DMS53 treated with DMSO at 0.1 percent for 48 hours (cell line): ENCODE measurements at regions not wholly inside any gene's neighbourhood (a gene's known extent, or its start where the extent isn't known, plus 50 kb on each side); places are given as distances from the start of the nearest gene placed in this dataset.

Experiments
- DNase-seq: peaks from one replicate; lab custom pipeline; 2025; ENCODE audit not compliant: unreplicated experiment; lab: John Stamatoyannopoulos, UW

DNA sequence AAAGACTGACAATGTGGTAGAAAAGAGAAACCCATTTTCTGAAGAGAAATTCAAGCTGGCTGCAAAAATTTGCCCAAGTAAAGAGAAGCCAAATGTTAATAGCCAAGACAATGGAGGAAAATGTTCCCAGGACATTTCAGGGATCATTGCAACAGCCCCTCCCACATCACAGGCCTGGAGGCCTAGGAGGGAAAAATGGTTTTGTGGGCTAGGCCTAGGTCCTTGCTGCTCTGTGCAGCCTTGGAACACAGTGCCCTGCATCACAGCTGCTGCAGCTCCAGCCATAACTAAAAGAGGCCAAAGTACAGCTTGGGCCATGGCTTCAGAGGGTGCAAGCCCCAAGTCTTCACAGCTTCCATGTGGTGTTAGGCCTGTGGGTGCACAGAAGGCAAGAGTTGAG, 332.4 kb upstream of the LRIG3 start:
- DNase-seq: no peak

DNA sequence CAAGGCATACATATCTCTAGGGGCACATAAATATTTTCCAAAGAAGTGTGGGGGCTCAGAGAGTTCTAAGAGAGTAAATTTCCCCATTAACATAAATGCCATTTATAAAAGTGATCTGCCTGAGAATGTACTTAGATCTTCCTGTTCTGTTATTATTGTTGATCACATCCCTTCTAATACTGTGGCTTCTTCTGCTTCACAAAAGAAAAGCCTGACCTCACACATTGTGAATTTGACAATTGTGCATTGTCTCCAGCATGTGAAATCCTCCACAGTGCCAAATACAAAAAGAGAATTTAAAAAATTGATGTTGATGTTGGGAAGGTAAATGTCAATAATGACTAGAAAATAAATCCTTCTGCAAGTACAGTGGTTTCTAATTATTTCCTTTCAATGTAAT, 330.5 kb upstream of the LRIG3 start:
- DNase-seq: no peak

DNA sequence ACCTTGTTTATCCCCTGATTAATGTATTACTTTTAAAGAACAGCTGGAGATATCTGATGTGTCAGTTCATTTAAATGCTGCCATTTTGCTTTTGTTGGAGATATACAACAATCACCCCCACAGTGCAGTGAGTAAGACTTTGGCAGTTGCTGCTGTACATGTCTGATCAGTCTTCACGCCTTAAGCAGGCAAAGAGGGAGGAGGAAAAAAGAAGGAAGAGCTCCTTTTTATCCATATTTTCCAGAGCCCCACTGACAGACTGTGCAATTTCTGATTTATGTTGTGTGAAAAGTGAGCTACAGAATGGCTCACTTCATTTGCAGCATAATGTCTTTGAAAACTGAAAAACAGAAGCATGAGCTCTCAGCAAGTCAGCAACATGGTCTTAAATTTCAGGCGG, 319.7 kb upstream of the LRIG3 start:
- no peak for DNase-seq

GRCh38 chr12:59234391-59234790, 314.1 kb upstream of the LRIG3 start:
- no peak for DNase-seq

- no peak for DNase-seq
These were observed 310.0 kb upstream of the LRIG3 start for GRCh38 chr12:59230334-59230733.

DNA sequence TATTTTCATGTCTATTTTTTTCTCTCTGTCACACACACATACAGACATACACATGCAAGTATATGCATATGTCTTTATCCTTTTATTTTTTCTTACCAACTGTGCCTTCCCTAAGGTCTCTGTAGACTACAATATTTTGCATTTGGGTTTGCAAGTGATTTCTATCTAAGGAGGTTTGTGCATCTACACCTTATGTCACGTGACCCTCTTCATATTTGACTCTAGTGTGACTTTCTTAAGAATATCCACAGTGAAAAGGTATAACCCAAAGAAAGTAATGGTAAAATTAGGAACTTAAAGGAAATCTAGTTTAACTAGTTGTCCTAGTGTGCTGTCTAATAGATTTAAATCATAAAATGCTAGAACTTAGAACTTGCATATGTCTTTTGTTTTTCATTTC, 298.8 kb upstream of the LRIG3 start:
- no peak for DNase-seq

GRCh38 chr12:59196989-59197388, 276.7 kb upstream of the LRIG3 start:
- no peak for DNase-seq

DNA sequence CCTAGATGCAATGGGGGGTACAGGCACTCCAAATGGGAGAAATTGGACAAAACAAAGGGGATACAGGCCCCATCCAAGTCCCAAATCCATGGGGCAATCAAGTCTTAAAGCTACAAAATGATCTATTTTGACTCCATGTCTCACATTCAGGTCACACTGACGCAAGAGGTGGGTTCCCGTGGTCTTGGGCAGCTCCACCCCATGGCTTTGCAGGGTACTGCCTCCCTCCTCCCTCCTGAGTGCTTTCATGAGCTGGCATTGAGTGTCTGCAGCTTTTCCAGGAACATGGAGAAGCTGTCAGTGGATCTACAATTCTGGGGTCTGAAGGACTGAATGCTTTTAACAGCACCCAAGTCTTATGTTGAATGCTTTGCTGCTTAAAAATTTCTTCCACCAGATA, 274.5 kb upstream of the LRIG3 start:
- no peak for DNase-seq

DNA sequence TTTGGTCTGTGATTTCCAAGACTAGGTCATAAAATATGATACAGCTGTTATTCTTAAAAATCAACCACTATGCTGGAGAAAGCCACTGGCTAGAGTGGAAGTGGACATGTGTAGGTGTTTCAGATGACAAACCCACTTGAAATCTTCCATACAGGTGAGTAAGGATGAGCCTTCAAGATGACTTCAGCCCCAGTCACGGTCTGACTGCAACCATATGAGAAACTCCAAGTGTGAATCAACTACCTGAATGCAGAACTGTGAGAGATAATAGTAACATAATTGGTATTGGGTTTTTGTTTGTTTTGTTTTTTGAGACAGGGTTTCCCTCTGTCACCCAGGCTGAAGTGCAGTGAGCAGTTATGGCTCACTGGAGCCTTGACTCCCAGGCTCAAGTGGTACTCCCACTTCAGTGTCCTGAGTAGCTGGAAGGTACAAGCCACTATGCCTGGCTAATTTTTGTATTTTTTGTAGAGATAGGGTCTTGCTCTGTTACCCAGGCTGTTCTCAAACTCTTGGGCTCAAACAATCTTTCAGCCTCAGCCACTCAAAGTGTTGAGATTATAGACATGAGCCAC, 273.3 kb upstream of the LRIG3 start:
- DNase-seq: no peak

DNA sequence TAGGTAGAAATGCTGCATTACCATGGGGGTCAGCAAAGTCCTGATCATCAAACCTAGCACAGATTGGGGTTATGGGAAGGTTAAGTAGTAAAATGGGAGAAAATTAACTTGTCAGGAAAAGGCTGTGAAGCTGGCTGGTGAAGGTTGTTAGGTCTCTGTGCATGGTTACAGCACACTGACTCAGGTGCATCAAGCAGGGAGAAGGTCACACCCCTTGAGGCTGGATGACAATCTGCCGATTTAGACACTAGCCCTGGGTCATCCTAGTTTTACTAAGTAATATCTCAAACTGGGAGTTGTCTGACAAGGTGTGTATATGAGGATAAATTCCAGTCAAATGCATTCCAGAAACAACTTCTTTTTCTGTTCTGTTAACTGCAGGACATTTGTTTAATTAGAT, 271.1 kb upstream of the LRIG3 start:
- no peak for DNase-seq

- no peak for DNase-seq
These were observed 266.1 kb upstream of the LRIG3 start for GRCh38 chr12:59186451-59186850.

DNA sequence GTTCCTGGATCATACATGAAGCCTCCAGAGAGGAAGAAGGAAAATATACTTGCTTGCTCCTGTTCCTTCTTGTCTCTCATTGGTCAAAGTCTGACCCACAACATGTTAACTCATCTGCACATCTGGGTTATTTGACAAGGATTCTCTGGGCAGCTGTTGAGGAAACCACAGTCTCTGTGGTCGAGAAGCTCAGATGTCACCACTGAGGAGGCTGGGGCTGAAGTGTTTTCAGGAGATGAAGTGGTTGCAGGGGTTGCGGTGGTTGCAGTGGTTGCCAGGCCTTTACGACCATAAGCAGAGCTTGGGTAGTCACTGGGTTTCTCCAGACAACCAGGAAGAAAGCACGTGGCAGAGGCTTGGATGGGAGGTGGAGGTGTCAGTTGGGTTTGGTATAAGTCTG, 265.0 kb upstream of the LRIG3 start:
- DNase-seq: no peak

DNA sequence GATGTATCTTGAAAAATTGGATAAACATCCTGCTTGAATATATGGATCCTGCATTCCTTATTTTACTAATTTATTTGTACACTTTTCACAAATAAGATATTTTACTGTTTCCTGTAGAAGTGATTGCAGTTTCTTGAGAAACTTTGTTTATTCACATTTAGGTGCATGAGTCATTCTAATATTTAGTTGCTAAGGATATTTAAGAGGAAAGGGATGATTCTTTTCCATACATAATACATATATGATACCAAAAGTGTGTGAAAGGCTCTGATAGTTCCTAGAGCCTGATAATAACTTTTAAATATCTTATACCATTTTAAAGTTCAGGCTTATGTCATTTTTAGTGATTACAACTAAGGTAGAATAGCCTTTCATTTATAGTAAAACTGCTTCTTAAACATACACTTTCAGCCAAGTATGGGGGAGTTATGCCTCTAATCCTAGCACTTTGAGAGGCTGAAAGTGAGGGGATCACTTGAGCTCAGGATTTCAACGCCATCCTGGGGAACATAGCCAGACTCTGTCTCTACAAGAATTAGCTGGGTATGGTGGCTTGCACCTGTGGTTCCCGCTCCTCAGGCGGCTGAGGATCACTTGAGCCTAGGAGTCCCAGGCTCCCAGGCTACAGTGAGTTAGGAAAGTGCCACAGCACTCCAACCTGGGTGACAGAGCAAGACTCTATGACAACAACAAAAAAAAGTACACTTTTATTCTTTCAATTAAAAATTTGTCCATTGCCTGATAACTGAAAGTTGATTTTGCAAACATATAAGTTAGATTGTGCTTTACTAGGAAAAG, 262.6 kb upstream of the LRIG3 start:
- DNase-seq: no peak

GRCh38 chr12:59182191-59182590, 261.9 kb upstream of the LRIG3 start:
- no peak for DNase-seq

DNA sequence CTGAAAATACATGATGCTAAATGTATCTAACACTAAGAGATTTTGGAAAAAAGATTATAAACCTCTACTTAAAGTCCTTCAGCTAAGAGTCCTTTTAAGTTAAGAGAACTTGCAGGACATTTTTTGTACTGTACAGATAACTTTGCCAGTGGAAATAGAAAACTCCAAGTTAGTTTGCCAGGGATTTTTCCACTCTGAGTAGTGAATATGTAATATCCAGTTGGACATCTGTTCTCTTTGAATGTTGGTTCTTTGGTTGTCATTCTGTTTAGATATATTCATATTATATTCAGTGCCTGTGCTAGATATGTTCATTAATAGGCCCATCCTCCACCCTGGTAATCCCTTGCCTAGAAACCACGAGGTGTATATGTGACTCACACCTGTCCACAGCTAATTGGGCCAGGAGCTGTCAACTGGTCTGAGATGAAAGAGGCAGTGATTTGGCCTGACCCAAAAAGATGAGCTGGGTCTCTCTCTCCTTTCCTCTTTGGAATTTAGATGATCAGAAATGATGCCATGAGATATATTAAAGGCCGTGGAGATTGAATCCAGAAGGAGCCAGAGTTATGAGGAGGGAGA, 261.0 kb upstream of the LRIG3 start:
- no peak for DNase-seq

DNA sequence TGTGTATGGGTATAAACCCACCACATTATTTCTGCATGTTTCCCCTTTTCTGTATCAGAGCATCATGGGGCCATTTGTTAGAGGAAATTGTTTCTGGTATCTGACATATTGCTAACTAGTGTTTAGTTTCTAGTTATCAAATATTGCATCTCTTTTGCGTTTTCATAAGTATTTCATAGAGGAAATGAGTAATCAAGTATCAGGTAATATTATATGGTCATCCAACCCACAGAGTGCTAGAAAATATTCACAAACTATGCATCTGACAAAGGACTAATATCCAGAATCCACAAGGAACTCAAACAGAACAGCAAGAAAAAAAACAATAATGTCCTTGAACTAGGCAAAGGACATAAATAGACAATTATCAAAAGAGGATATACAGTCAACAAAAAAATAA, 258.9 kb upstream of the LRIG3 start:
- no peak for DNase-seq

DNA sequence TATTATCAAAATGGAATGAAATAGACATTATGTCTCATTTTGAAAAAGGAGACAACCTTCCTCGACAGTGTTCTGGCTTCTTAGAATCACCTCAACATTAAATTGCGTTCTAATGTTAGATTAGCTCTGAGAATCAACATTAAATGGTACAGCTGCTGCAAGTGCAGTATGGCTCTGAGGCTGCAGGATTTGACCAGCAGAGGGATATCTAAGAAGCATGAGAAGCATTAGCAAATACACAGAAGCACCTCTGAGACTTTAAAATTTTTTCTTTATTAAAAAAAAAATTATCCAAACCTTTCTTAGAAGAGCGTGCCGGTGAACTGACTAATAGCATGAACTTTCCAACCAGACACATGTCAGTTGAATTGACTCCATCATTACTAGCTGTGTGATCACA, 253.4 kb upstream of the LRIG3 start:
- no peak for DNase-seq

DNA sequence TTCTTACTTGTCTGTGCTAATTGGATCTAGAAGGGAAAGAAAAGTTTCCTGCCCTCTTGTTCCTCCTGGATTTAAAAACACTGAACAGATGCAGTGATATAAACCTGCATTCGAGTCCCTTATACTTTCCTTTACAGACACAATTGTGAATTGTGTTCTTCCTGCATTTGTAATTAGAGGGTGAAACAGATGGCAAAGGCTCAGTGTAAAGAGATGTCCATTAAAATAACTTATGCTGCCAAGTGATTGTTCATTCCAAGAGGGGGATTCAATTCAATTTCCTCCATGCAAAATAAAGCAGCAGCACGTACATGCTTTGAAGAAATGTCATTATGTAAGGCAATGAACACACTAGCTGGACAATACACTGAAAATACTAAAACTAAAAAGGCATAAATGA, 248.3 kb upstream of the LRIG3 start:
- no peak for DNase-seq

DNA sequence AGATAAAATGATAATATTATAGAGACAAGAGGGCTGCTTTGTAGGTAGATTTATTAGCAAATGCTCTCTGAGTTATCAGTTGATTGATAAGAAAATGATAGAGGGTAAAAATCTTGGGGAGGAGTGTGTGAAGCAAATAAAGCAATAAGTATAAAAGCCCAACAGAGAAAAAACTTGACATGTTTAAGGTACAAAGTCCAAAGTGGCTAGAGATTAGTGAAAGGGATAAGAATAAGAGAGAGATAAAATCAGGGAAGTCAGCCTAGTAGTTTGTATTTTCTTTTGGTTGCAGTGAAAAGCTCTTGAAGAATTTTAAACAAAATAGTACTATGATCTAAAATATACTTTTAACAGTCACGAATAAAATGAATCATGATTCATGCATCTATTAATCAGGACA, 246.2 kb upstream of the LRIG3 start:
- DNase-seq: no peak

DNA sequence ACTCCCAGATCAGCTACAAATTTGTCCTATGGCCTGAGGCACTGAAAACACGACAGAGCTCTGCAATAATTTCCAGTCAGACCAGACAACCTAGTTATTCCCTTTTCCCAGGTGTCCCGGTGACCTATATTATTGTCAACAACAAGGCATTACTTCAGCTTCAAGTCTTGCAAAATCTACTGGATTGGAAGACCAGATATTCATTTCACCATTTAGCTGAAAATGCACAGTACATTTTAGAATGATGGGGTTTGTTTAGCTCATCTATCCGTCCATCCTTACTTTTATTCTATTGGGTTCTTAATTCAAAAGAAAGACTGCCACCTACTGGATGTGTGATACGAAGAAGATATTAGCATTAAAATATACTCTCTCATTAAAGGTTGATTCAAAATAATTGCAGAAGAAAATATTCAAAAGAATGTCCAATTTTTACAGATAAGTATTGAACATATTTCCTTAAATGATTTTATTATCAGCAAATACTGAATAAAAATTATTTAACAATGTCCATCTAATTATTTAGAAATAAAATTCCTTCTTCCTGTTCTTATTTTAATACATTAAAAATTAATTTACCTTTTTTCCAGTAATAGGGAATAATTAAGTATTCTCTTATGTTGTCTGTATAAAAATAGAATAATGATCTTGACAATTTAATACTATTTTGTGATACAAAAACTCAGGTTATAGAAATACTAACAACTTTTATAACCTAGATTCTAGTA, 244.9 kb upstream of the LRIG3 start:
- DNase-seq: peak; percentile 76

DNA sequence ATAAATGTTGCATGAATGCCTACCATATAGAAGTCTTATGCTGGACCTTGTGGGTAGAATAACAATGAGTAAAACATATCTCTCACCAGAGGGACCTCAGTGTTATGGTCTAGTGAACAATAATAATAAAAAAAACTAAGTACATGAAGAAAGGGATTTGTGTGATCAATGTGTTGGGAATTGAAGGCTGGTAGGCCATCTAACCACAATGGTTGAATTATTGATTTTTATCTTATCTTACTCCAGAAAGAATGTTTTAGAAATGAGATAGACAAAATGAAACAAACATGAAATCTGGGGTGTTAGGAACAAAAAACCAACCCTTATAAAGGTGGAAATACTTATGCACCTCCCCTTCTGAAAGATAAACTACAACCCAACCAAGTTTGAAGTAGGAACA, 243.9 kb upstream of the LRIG3 start:
- DNase-seq: no peak

DNA sequence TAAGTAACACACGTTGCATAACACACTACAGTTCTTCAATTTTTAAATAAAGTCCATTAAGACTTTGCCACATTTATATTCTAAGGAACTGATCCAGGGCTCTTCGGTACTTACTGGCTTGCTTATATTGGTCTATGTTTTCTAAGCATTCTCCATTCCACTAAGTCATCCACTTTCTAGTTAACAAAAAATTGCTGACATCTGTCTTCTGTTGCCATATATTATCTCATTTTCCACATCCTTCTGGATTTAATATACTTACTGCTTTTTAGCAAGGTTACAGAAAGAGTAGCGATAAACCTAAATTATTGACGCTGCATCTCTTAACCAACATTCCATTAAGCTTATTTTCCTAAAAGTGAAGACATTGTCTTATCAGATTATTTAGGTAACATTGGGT, 238.4 kb upstream of the LRIG3 start:
- DNase-seq: no peak
